Right lobe of liver (tissue), 4 donors: ENCODE measurements at regions not wholly inside any gene's neighbourhood (a gene's known extent, or its start where the extent isn't known, plus 50 kb on each side); places are given as distances from the start of the nearest gene placed in this dataset.

Source experiments
- CTCF ChIP-seq, 4 donors: fragments of 200-600 bp in 3 of 4; fragments of 450-650 bp in 1 of 4; IDR thresholded peaks; one replicate each; pipeline versions ENCODE4 v1.5.1 to v1.8.0; 2016 to 2022; ENCODE audit warnings: antibody characterized with exemption in 4 of 4, mild to moderate bottlenecking in 2 of 4
- POLR2A ChIP-seq: fragments of 450-650 bp; IDR thresholded peaks from one replicate; pipeline ENCODE4 v1.6.1; 2017; ENCODE audit warnings: antibody characterized with exemption, mild to moderate bottlenecking
- donor health status: DM: no; HTN: no; CAD: no.
- donor health status: DM: no; HTN: no; CAD: no.
- donor health status: DM: no; HTN: yes; CAD: no.

GRCh38 chr4:83974111-83974780 is 438.3 kb downstream of the GPAT3 start:
- TF ChIP-seq CTCF (IDR thresholded peaks at IDR 0.05) (no peak), POLR2A (no peak)
